Mammary epithelial cell (primary cell): ENCODE measurements at regions not wholly inside any gene's neighbourhood (a gene's known extent, or its start where the extent isn't known, plus 50 kb on each side); places are given as distances from the start of the nearest gene placed in this dataset.

ENCODE experiments used
- CTCF ChIP-seq, 2 donors: IDR thresholded peaks in 1 of 2; conservative IDR thresholded peaks in 1 of 2; 2 replicates each; pipeline ENCODE4 v1.5.1; 2011 to 2012; ENCODE audit warnings: inconsistent platforms in 2 of 2, low read length in 2 of 2, mild to moderate bottlenecking in 2 of 2, control low read depth in 1 of 2, low read depth in 1 of 2; ENCODE audit not compliant: insufficient read depth in 1 of 2; ENCODE audit errors: extremely low read depth in 1 of 2
- EZH2 ChIP-seq: IDR thresholded peaks from 2 replicates; pipeline ENCODE4 v1.6.1; 2012; ENCODE audit warnings: low read length, inconsistent platforms, borderline replicate concordance

- TF ChIP-seq CTCF (conservative IDR thresholded peaks at IDR 0.05 in 1 of 2, IDR thresholded peaks at IDR 0.05 in 1 of 2; ENCODE audit: extremely low read depth in 1 of 2, insufficient read depth in 1 of 2, low read depth in 1 of 2, low read length in 2 of 2), result no peak
- TF ChIP-seq EZH2, result no peak
These were observed 74.1 kb upstream of the PRKG1 start for GRCh38 chr10:51000164-51000563.
